ENCODE measurements at regions not wholly inside any gene's neighbourhood (a gene's known extent, or its start where the extent isn't known, plus 50 kb on each side); places are given as distances from the start of the nearest gene placed in this dataset.

GRCh38 chr6:71513036-71513435, 224.4 kb downstream of the OGFRL1 start (continued):
- no peak for TF ChIP-seq ATF3 (IDR thresholded peaks at IDR 0.05)
- no peak for TF ChIP-seq ELF1 (IDR thresholded peaks at IDR 0.05; ENCODE audit: borderline replicate concordance, low read depth)
- TF ChIP-seq SP1 (IDR thresholded peaks at IDR 0.05; ENCODE audit: low read depth) = no peak

- ChIA-PET RAD21 (ENCODE audit: low non-redundant PET in 1 of 2, low total read pairs in 2 of 2, uncharacterized antibody in 2 of 2, unreplicated experiment in 2 of 2) (no interaction called here), CTCF (no interaction called here), POLR2A (no interaction called here)
- BruUV-seq (replicated peaks) = no TSS peak
- no peak overlapping the region for H3K27ac ChIP-seq (ENCODE audit: low read depth, low read length)
- H3K4me2 ChIP-seq (ENCODE audit: low read length) = no peak overlapping the region
- DNase-seq (ENCODE audit: low read depth, low spot score) (no peak), ATAC-seq (no peak)
- intact Hi-C loops (cut with micrococcal nuclease) = no loop called here
- no peak overlapping the region for H3K9ac ChIP-seq (ENCODE audit: low read length)
- H2AFZ ChIP-seq (ENCODE audit: low read depth, low read length, poor library complexity, severe bottlenecking) = no peak overlapping the region
- no peaks in the 10 kb centered on the region for H3K9me2 ChIP-seq (ENCODE audit: insufficient read depth)
- H4K20me1 ChIP-seq (ENCODE audit: insufficient read depth) = no peaks in the 10 kb centered on the region
- H3K36me3 ChIP-seq (ENCODE audit: control insufficient read depth in 1 of 2, insufficient read depth in 2 of 2, low read length in 2 of 2) = no peaks in the 10 kb centered on the region
- no peak overlapping the region for H3K4me3 ChIP-seq (replicated peaks in 1 of 2; ENCODE audit: low read depth in 1 of 2, low read length in 2 of 2)
- H3K27me3 ChIP-seq (ENCODE audit: insufficient read depth, low read length) = no peaks in the 10 kb centered on the region
- no peaks in the 10 kb centered on the region for H3K4me1 ChIP-seq (ENCODE audit: control insufficient read depth in 1 of 2, insufficient read depth in 2 of 2, low read length in 2 of 2)
- no peaks in the 10 kb centered on the region for H3K9me3 ChIP-seq (ENCODE audit: control insufficient read depth in 1 of 2, insufficient read depth in 1 of 2, low read depth in 1 of 2, low read length in 2 of 2)
- H3K79me2 ChIP-seq (ENCODE audit: insufficient read depth, low read length) = no peaks in the 10 kb centered on the region
- TF ChIP-seq SIN3A (IDR thresholded peaks at IDR 0.05; ENCODE audit: low read depth) (no peak), POLR2A (IDR thresholded peaks at IDR 0.05; ENCODE audit: borderline replicate concordance, extremely low read depth, insufficient read depth, insufficient read length) (no peak)
Observed at GRCh38 chr6:71523548-71523947, 234.9 kb downstream of the OGFRL1 start.

GRCh38 chr6:71524201-71524600, 235.6 kb downstream of the OGFRL1 start:
- no peak for ATAC-seq
- no TSS peak for BruUV-seq (replicated peaks)

More at GRCh38 chr6:71524201-71524600, 235.6 kb downstream of the OGFRL1 start:
- ChIA-PET CTCF (no interaction called here), POLR2A (no interaction called here), RAD21 (ENCODE audit: low non-redundant PET in 1 of 2, low total read pairs in 2 of 2, uncharacterized antibody in 2 of 2, unreplicated experiment in 2 of 2) (no interaction called here)
- Histone ChIP-seq H4K20me1 (ENCODE audit: insufficient read depth) (no peaks in the 10 kb centered on the region), H3K4me3 (replicated peaks in 1 of 2; ENCODE audit: low read depth in 1 of 2, low read length in 2 of 2) (no peak overlapping the region), H2AFZ (ENCODE audit: low read depth, low read length, poor library complexity, severe bottlenecking) (no peak overlapping the region), H3K27me3 (ENCODE audit: insufficient read depth, low read length) (no peaks in the 10 kb centered on the region), H3K36me3 (ENCODE audit: control insufficient read depth in 1 of 2, insufficient read depth in 2 of 2, low read length in 2 of 2) (no peaks in the 10 kb centered on the region), H3K79me2 (ENCODE audit: insufficient read depth, low read length) (no peaks in the 10 kb centered on the region), H3K9me2 (ENCODE audit: insufficient read depth) (no peaks in the 10 kb centered on the region), H3K4me1 (ENCODE audit: control insufficient read depth in 1 of 2, insufficient read depth in 2 of 2, low read length in 2 of 2) (no peaks in the 10 kb centered on the region), H3K9me3 (ENCODE audit: control insufficient read depth in 1 of 2, insufficient read depth in 1 of 2, low read depth in 1 of 2, low read length in 2 of 2) (no peaks in the 10 kb centered on the region), H3K4me2 (ENCODE audit: low read length) (no peak overlapping the region), H3K9ac (ENCODE audit: low read length) (no peak overlapping the region), H3K27ac (ENCODE audit: low read depth, low read length) (no peak overlapping the region)
- no peak for TF ChIP-seq CEBPB (IDR thresholded peaks at IDR 0.05; ENCODE audit: low read depth)
- no peak for TF ChIP-seq CBX3 (IDR thresholded peaks at IDR 0.05; ENCODE audit: low read depth)
- no peak for TF ChIP-seq RAD21 (IDR thresholded peaks at IDR 0.05; ENCODE audit: low read depth)
- TF ChIP-seq REST (IDR thresholded peaks at IDR 0.05; ENCODE audit: low read depth) = no peak
- no peak for TF ChIP-seq MAX (IDR thresholded peaks at IDR 0.05)
- no peak for TF ChIP-seq ATF3 (IDR thresholded peaks at IDR 0.05)
- no peak for TF ChIP-seq EGR1 (IDR thresholded peaks at IDR 0.05; ENCODE audit: low read depth)
- no peak for TF ChIP-seq POLR2AphosphoS5 (IDR thresholded peaks at IDR 0.05; ENCODE audit: low read depth, low read length)
- no peak for TF ChIP-seq ZFX (IDR thresholded peaks at IDR 0.05)
- TF ChIP-seq JUND (IDR thresholded peaks at IDR 0.05) = no peak
- TF ChIP-seq ZBTB33 (IDR thresholded peaks at IDR 0.05; ENCODE audit: extremely low read depth, insufficient replicate concordance, low read length) = no peak
- no peak for TF ChIP-seq SIN3A (IDR thresholded peaks at IDR 0.05; ENCODE audit: low read depth)
- intact Hi-C loops (cut with micrococcal nuclease) = no loop called here
- no peak for DNase-seq (ENCODE audit: low read depth, low spot score)

All from HCT116 (cell line).